K562 (cell line): ENCODE measurements at regions not wholly inside any gene's neighbourhood (a gene's known extent, or its start where the extent isn't known, plus 50 kb on each side); places are given as distances from the start of the nearest gene placed in this dataset.

Source experiments
- ATAC-seq: fragments of 200-7000 bp; cut with Tn5 transposase; 3 replicates; pipeline ENCODE4 v1.9.1; 2020; ENCODE audit warnings: moderate library complexity
- BruUV-seq: library from RNA; stranded (reverse); fragments of 400-500 nt; replicated peaks from 2 replicates; lab custom pipeline; 2021; lab: Mats Ljungman, UMichigan
- CTCF ChIA-PET: fragments of 300-600 bp; formaldehyde crosslinking; extraction: SDS; loops from one replicate; lab custom pipeline; 2021; ENCODE audit warnings: low intra/inter-chr PET ratio; lab: Yijun Ruan, JAX
- POLR2A ChIA-PET: fragments of 300-600, 350-650 bp; sonication (Branson Sonifier 250); formaldehyde crosslinking; extraction: SDS; loops from one replicate; lab custom pipeline; 2021; ENCODE audit warnings: antibody characterized with exemption, inconsistent platforms; lab: Yijun Ruan, JAX
- DNase-seq, 4 experiments: peaks; one replicate each; pipeline versions ENCODE4 v3.0.0 to v3.0.0-alpha.2; 2011 to 2018; ENCODE audit warnings: low spot score in 3 of 4, mixed read lengths in 3 of 4; ENCODE audit errors: extremely low read depth in 1 of 4
- FAIRE-seq: peaks from 2 replicates; lab custom pipeline; 2011; peaks lifted over from hg19 to GRCh38; lab: Jason Lieb, UNC
- H2AFZ ChIP-seq: 2 replicates; pipeline ENCODE4 v1.6.0; 2011; ENCODE audit warnings: low read depth, low read length, control low read depth, inconsistent platforms
- H3K27ac ChIP-seq: fragments of 200-600 bp; 3 replicates; pipeline ENCODE4 v1.8.0; 2011; ENCODE audit warnings: low read depth, mild to moderate bottlenecking, control low read depth, inconsistent platforms, low read length, moderate library complexity, mixed read lengths; ENCODE audit errors: extremely low read depth
- H3K27me3 ChIP-seq, 2 experiments: fragments of 300-600 bp in 1 of 2; 2 replicates in 1 of 2; 3 replicates in 1 of 2; pipeline versions ENCODE4 v1.6.0 to v1.8.0; 2011; ENCODE audit warnings: inconsistent platforms in 2 of 2, low read length in 2 of 2, mild to moderate bottlenecking in 1 of 2, mixed read lengths in 1 of 2, moderate library complexity in 1 of 2; ENCODE audit not compliant: control insufficient read depth in 2 of 2, insufficient read depth in 2 of 2
- H3K36me3 ChIP-seq: fragments of 300-600 bp; 3 replicates; pipeline ENCODE4 v1.8.0; 2011; ENCODE audit warnings: mild to moderate bottlenecking, low read length, inconsistent platforms; ENCODE audit not compliant: control insufficient read depth, insufficient read depth
- H3K4me1 ChIP-seq, 2 experiments: fragments of 200-600 bp in 1 of 2; replicated peaks in 1 of 2; 2 replicates in 1 of 2; 3 replicates in 1 of 2; pipeline versions ENCODE4 v1.5.1 to v1.8.0; 2011; ENCODE audit warnings: inconsistent platforms in 2 of 2, low read length in 2 of 2, mild to moderate bottlenecking in 1 of 2, mixed read lengths in 1 of 2, moderate library complexity in 1 of 2; ENCODE audit not compliant: control insufficient read depth in 2 of 2, insufficient read depth in 2 of 2
- H3K4me2 ChIP-seq: 2 replicates; pipeline ENCODE4 v1.6.1; 2011; ENCODE audit warnings: low read length, control low read depth, inconsistent platforms, mixed read lengths; ENCODE audit not compliant: insufficient read depth
- H3K4me3 ChIP-seq: fragments of 200-600 bp; sonication (generic), shearing (Covaris generic); 2 replicates; pipeline ENCODE4 v1.5.1; 2016; ENCODE audit warnings: control low read depth, inconsistent platforms
- H3K79me2 ChIP-seq: fragments of 200-600 bp; 3 replicates; pipeline ENCODE4 v1.8.0; 2011; ENCODE audit warnings: low read length, inconsistent platforms; ENCODE audit not compliant: control insufficient read depth, insufficient read depth
- H3K9ac ChIP-seq, 2 experiments: 2 replicates each; pipeline versions ENCODE4 v1.6.0 to v1.6.1; 2011; ENCODE audit warnings: low read depth in 2 of 2, low read length in 2 of 2, control low read depth in 1 of 2, inconsistent platforms in 1 of 2, mild to moderate bottlenecking in 1 of 2, mixed read lengths in 1 of 2; ENCODE audit not compliant: insufficient read depth in 1 of 2
- H3K9me1 ChIP-seq: one replicate; pipeline ENCODE4 v1.6.0; 2011; ENCODE audit warnings: inconsistent platforms, mild to moderate bottlenecking, low read length, moderate library complexity; ENCODE audit not compliant: control insufficient read depth, insufficient read depth
- H3K9me3 ChIP-seq: replicated peaks from 2 replicates; pipeline ENCODE4 v1.5.1; 2011; ENCODE audit warnings: low read depth, low read length, inconsistent platforms; ENCODE audit not compliant: control insufficient read depth, insufficient read depth
- H4K20me1 ChIP-seq: replicated peaks from 2 replicates; pipeline ENCODE4 v1.6.1; 2011; ENCODE audit warnings: low read length, inconsistent platforms, mixed read lengths; ENCODE audit not compliant: control insufficient read depth, insufficient read depth
- CBFA2T3 ChIP-seq: fragments of 450-650 bp; IDR thresholded peaks from 2 replicates; pipeline ENCODE4 v1.6.1; 2017
- FOSL1 ChIP-seq: fragments of 200-800 bp; sonication (Bioruptor generic); conservative IDR thresholded peaks from 2 replicates; pipeline ENCODE4 v1.6.1; 2016; ENCODE audit warnings: missing genetic modification characterization, missing compliant biosample characterization
- JUND ChIP-seq, 2 experiments: IDR thresholded peaks; 2 replicates in 1 of 2; 3 replicates in 1 of 2; pipeline ENCODE4 v1.6.1; 2011; ENCODE audit warnings: borderline replicate concordance in 2 of 2, low read depth in 2 of 2, low read length in 2 of 2, improper control_type of control experiment in 1 of 2, missing biosample characterization in 1 of 2, missing genetic modification characterization in 1 of 2, missing genetic modification reagents in 1 of 2
- MYC ChIP-seq, 2 experiments: fragments of 250-450 bp in 1 of 2; sonication (Bioruptor Pico) in 1 of 2; IDR thresholded peaks; 2 replicates each; pipeline versions ENCODE4 v1.5.1 to v1.6.1; 2012 to 2021; ENCODE audit warnings: low read depth in 2 of 2, borderline replicate concordance in 1 of 2, improper control_type of control experiment in 1 of 2, low read length in 1 of 2, mild to moderate bottlenecking in 1 of 2, moderate library complexity in 1 of 2
- NFIC ChIP-seq: fragments of 450-650 bp; IDR thresholded peaks from 2 replicates; pipeline ENCODE4 v1.6.1; 2017; ENCODE audit warnings: mild to moderate bottlenecking, inconsistent platforms
- NR2C1 ChIP-seq, 2 experiments: fragments of 450-650 bp; IDR thresholded peaks; 2 replicates each; pipeline ENCODE4 v1.6.1; 2017; ENCODE audit warnings: mild to moderate bottlenecking in 2 of 2, antibody characterized with exemption in 1 of 2, inconsistent platforms in 1 of 2, missing compliant biosample characterization in 1 of 2, missing genetic modification characterization in 1 of 2
- SAFB2 ChIP-seq: fragments of 200-400 bp; formaldehyde crosslinking; IDR thresholded peaks from 2 replicates; pipeline ENCODE4 v1.6.1; 2018; ENCODE audit warnings: borderline replicate concordance, low read length, low read depth, moderate library complexity; ENCODE audit not compliant: severe bottlenecking
- TSC22D4 ChIP-seq: fragments of 450-650 bp; IDR thresholded peaks from 2 replicates; pipeline ENCODE4 v1.6.1; 2016; ENCODE audit warnings: missing genetic modification characterization, missing biosample characterization, control low read depth
- ZBTB1 ChIP-seq: sonication (generic); formaldehyde crosslinking; IDR thresholded peaks from 2 replicates; pipeline ENCODE4 v1.8.1; 2023; ENCODE audit warnings: missing genetic modification reagents, low read depth, mild to moderate bottlenecking, borderline replicate concordance
- ZNF699 ChIP-seq: fragments of 250-450 bp; sonication (Bioruptor Pico); IDR thresholded peaks from 2 replicates; pipeline ENCODE4 v1.8.0; 2021; ENCODE audit warnings: mild to moderate bottlenecking, moderate library complexity; ENCODE audit not compliant: insufficient replicate concordance
- ZNF75A ChIP-seq: fragments of 450-650 bp; formaldehyde crosslinking; IDR thresholded peaks from 2 replicates; pipeline ENCODE4 v1.4.0; 2020; ENCODE audit warnings: mild to moderate bottlenecking
- WGBS: fragments of 100-300 bp; shearing (Covaris generic); methylation state at CpG from one replicate; pipeline ENCODE4 v1.1.6; 2016; ENCODE audit warnings: low coverage, mixed read lengths; ENCODE audit not compliant: insufficient coverage; ENCODE audit errors: missing lambda C conversion rate; 5-methylcytosine and 5-hydroxymethylcytosine counted together
- in situ Hi-C: fragments of 300-500 bp; cut with MboI; formaldehyde crosslinking; loops from 4 replicates; pipeline ENCODE4 v1.15.0; 2018; ENCODE audit warnings: inconsistent platforms, mixed read lengths
- intact Hi-C: fragments of 100-400 bp; cut with micrococcal nuclease; formaldehyde crosslinking; loops from 2 replicates; pipeline ENCODE4 v1.14.2; 2022
- TF ChIP-seq, protein P1 (sequence below), 2 experiments: fragments of 200-800 bp in 1 of 2; sonication (Bioruptor generic) in 1 of 2; sonication (generic) in 1 of 2; formaldehyde crosslinking in 1 of 2; IDR thresholded peaks in 1 of 2; conservative IDR thresholded peaks in 1 of 2; 2 replicates each; pipeline versions ENCODE4 v1.5.0 to v1.6.1; 2016 to 2020; ENCODE audit warnings: missing compliant biosample characterization in 1 of 2, missing genetic modification characterization in 1 of 2, missing genetic modification reagents in 1 of 2
- TF ChIP-seq, protein P2 (sequence below): fragments of 450-650 bp; formaldehyde crosslinking; IDR thresholded peaks from 2 replicates; pipeline ENCODE4 v1.4.0; 2022; ENCODE audit warnings: mild to moderate bottlenecking, moderate library complexity
- TF ChIP-seq, protein P3 (sequence below): sonication (generic); IDR thresholded peaks from 2 replicates; pipeline ENCODE4 v1.6.1; 2016
- TF ChIP-seq, protein P4 (sequence below), 2 experiments: IDR thresholded peaks in 1 of 2; conservative IDR thresholded peaks in 1 of 2; 2 replicates each; pipeline ENCODE4 v1.6.1; 2016; ENCODE audit warnings: low read depth in 2 of 2, mild to moderate bottlenecking in 1 of 2, missing compliant biosample characterization in 1 of 2, missing genetic modification characterization in 1 of 2, moderate library complexity in 1 of 2

DNA sequence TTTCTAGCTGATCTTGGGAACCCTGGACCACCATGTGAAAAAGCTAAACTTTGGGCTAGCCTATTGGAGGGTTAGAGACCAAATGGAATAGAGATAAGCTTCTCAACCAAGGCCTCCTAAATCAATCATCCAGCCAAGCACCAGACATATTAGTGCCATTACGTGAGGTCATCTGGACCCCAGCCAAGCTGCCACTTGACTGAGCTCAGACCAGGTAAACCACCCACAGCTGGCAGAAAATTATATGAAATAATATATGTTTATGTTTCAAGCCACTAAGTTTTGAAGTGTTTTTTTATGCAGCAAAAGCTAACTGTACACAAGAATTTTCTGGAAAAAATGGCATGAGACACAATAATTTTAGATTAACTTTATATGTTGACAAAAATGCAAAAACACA, 82.6 kb upstream of the PCGF5 start:
- Histone ChIP-seq H3K27me3 (no peaks in the 10 kb centered on the region), H3K4me2 (no peak overlapping the region), H3K9ac (no peak overlapping the region), H3K27ac (no peak overlapping the region), H3K9me3 (no peaks in the 10 kb centered on the region), H3K4me1 (no peaks in the 10 kb centered on the region), H4K20me1 (no peaks in the 10 kb centered on the region), H3K4me3 (no peak overlapping the region), H2AFZ (no peak overlapping the region), H3K36me3 (no peaks in the 10 kb centered on the region), H3K79me2 (no peaks in the 10 kb centered on the region), H3K9me1 (no peaks in the 10 kb centered on the region)
- 0% methylated on average over 1 of the region's 1 CpG for WGBS
- no peak for ATAC-seq
- in situ Hi-C loops, result no loop called here
- ChIA-PET CTCF (no interaction called here), POLR2A (no interaction called here)
- no peak for FAIRE-seq
- intact Hi-C loops, result no loop called here
- DNase-seq, result peak in 1 of 4 experiments; percentile 9
- BruUV-seq, result no TSS peak
- TF ChIP-seq ZNF75A (CRISPR knock-in tag) (no peak), FOSL1 (tag) (no peak), TSC22D4 (tag) (no peak), MYC (IDR thresholded peaks at IDR 0.05; ENCODE audit: low read depth, low read length) (no peak), MYC (CRISPR knock-in tag; IDR thresholded peaks at IDR 0.05; ENCODE audit: borderline replicate concordance, low read depth) (no peak), CBFA2T3 (no peak), JUND (IDR thresholded peaks at IDR 0.05; ENCODE audit: borderline replicate concordance, low read depth, low read length) (no peak), JUND (tag; IDR thresholded peaks at IDR 0.05; ENCODE audit: borderline replicate concordance, low read depth, low read length) (no peak), SAFB2 (no peak), NFIC (peak; percentile 37), ZNF699 (CRISPR knock-in tag) (no peak), NR2C1 (IDR thresholded peaks at IDR 0.05) (no peak), NR2C1 (tag; IDR thresholded peaks at IDR 0.05) (no peak), ZBTB1 (no peak)
- TF ChIP-seq, protein P1, sequence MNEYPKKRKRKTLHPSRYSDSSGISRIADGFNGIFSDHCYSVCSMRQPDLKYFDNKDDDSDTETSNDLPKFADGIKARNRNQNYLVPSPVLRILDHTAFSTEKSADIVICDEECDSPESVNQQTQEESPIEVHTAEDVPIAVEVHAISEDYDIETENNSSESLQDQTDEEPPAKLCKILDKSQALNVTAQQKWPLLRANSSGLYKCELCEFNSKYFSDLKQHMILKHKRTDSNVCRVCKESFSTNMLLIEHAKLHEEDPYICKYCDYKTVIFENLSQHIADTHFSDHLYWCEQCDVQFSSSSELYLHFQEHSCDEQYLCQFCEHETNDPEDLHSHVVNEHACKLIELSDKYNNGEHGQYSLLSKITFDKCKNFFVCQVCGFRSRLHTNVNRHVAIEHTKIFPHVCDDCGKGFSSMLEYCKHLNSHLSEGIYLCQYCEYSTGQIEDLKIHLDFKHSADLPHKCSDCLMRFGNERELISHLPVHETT (CRISPR knock-in tag; conservative IDR thresholded peaks at IDR 0.05 in 1 of 2, IDR thresholded peaks at IDR 0.05 in 1 of 2), result no peak
- TF ChIP-seq, protein P2, sequence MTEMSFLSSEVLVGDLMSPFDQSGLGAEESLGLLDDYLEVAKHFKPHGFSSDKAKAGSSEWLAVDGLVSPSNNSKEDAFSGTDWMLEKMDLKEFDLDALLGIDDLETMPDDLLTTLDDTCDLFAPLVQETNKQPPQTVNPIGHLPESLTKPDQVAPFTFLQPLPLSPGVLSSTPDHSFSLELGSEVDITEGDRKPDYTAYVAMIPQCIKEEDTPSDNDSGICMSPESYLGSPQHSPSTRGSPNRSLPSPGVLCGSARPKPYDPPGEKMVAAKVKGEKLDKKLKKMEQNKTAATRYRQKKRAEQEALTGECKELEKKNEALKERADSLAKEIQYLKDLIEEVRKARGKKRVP (CRISPR knock-in tag), result no peak
- TF ChIP-seq, protein P3, sequence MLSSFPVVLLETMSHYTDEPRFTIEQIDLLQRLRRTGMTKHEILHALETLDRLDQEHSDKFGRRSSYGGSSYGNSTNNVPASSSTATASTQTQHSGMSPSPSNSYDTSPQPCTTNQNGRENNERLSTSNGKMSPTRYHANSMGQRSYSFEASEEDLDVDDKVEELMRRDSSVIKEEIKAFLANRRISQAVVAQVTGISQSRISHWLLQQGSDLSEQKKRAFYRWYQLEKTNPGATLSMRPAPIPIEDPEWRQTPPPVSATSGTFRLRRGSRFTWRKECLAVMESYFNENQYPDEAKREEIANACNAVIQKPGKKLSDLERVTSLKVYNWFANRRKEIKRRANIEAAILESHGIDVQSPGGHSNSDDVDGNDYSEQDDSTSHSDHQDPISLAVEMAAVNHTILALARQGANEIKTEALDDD, result no peak
- TF ChIP-seq, protein P4, sequence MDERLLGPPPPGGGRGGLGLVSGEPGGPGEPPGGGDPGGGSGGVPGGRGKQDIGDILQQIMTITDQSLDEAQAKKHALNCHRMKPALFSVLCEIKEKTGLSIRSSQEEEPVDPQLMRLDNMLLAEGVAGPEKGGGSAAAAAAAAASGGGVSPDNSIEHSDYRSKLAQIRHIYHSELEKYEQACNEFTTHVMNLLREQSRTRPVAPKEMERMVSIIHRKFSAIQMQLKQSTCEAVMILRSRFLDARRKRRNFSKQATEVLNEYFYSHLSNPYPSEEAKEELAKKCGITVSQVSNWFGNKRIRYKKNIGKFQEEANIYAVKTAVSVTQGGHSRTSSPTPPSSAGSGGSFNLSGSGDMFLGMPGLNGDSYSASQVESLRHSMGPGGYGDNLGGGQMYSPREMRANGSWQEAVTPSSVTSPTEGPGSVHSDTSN (CRISPR knock-in tag; IDR thresholded peaks at IDR 0.05; ENCODE audit: low read depth), result no peak
- TF ChIP-seq, protein P4 (tag; conservative IDR thresholded peaks at IDR 0.05; ENCODE audit: low read depth), result peak; percentile 66
